HG03280 (cell line): ENCODE measurements at regions not wholly inside any gene's neighbourhood (a gene's known extent, or its start where the extent isn't known, plus 50 kb on each side); places are given as distances from the start of the nearest gene placed in this dataset.

ENCODE experiments used
- ATAC-seq: cut with Tn5 transposase; IDR thresholded peaks from one replicate; pipeline ENCODE4 v1.9.1; 2021; ENCODE audit warnings: mild to moderate bottlenecking, moderate library complexity; ENCODE audit not compliant: unreplicated experiment

DNA sequence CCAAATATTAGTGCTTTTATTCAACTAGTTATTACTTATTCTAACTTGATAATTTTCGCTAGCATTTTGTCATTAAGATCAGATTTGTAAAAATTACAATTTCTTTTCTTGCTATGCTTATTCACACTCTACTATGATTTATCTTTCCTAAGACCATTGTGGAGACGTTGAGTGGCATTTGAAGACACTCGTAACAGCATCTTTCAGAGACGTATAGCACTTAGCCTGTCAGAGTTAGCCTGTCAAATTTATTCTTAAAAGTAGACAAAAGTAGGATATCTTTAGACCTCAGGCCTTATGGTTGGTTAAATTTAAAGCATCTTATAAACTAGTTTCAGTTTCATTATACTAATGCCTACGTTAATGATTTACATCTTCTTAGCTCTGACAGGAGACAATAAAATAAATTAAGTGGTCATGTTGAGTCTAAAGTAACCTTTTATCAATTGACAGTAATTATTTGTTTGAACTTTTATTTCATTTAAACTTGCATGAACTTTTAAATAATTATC lies 1410.1 kb downstream of the MRPL39 start:
- ATAC-seq: no peak

GRCh38 chr21:24188506-24188905 lies 1418.8 kb downstream of the MRPL39 start:
- ATAC-seq: no peak

GRCh38 chr21:24183077-24183476 lies 1424.2 kb downstream of the MRPL39 start:
- ATAC-seq: no peak

DNA sequence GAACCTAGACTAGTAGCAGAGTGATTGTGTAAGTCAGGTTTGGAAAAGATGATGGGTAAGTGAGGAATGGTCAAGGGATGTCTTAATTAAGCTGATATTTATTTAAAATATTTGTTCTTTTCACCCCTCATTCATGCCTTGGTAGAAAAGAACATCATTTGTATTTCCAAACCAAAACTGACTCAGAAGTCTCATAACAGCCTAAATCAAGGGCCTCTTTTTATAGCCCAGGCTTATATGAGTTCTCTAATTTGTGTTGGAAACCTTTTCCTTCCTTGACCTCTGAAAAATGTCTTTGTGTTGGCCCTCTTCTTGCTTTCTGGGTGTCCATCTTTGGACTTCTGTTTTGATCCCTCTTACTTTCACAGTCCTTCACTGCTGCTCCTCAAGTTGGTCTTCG lies 1428.2 kb downstream of the MRPL39 start:
- ATAC-seq: no peak

DNA sequence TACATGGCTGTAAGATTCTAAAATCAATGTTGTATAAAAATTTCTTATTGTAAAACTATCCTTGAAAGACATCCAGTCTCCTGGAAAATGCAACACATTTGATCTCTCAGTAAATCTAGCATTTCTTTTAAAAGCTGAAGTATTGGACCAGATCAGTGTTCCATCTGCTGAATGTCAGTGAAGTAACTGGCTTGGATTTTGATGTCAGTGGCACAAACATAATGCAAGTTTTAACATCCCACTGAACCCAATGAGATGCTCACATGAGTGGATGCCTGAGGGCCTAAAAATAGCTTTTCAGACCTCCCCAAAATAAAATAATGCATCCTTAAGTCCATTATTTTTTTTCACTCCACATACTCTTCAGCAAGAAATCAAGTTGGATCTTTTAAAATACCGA lies 1432.2 kb downstream of the MRPL39 start:
- ATAC-seq: no peak

DNA sequence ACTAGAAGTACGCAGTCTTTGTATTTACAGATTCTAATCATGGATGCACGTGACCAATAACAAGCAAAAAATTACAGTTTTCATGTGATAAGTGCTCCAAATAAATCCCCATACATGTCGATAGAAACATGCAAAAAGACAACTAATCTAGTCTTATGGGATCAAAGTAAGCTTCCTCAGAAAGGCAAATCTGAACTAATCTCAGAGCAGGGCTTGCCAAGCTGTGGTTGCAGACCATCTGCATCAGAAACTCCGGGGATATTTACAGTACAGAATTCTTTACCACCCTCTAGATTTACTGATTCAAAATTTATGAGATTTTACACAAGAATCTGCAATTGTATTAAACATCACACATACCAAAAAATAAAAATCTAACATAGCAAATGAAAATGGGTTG lies 1435.5 kb downstream of the MRPL39 start:
- ATAC-seq: no peak

DNA sequence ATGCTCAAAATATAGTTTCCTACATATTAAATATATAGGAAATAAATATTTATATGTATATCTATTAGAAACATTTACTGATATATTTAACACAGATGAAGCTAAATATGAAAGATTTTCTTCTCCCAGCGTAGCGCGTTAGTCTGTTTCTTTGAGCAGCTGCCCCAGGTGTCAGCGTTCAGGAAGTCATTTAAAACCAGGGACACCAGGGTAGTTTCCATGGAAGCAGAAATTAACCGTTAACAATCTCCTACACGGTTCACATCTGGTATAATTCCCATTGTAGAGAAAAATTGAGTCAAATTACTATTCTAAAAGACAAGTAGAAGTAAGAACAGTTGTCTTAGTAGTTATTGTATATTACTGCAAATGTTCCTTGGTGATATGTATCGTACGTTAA lies 1443.7 kb downstream of the MRPL39 start:
- ATAC-seq: no peak

GRCh38 chr21:24160528-24160927 lies 1446.8 kb downstream of the MRPL39 start:
- ATAC-seq: no peak

- ATAC-seq: no peak
Observed at GRCh38 chr21:24153137-24153536, 1454.1 kb downstream of the MRPL39 start.

DNA sequence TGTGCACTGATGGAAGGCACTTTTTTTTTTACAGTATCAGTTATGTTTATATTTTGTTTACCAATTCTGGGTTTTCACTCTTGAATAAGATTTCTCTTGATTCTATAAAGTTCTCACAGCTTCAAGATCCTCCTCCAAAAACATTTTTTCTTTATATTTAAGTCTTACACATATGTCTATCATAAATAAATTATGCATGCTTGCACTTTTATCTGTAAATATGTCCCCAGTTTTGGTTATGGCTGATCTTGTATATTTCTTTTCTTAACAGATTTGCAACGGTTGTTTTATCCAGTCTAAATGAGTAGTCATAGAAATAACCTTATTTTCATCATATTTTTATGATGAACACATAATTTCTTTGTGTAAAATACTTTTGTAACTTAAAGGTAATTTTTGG lies 1456.5 kb downstream of the MRPL39 start:
- ATAC-seq: no peak

DNA sequence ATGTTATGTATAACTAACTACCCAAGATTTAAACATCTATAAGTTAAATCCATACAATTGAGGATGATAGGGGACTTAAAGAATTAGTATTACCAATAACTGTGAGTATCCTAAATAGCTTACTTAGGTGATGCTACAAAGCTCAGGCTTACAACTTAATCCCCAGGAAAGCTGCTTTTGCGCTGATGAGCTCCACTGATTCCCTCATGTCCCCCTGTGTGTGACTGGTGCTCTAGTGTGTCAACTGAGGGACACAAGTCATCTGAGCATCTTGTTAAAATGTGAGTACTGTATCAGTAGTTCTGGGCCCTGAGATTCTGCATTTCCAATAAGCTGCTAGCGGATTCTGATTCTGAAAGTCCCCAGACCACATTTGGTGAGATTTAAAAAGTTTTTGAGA lies 1458.8 kb downstream of the MRPL39 start:
- no peak for ATAC-seq

GRCh38 chr21:24147674-24148073 lies 1459.6 kb downstream of the MRPL39 start:
- no peak for ATAC-seq

DNA sequence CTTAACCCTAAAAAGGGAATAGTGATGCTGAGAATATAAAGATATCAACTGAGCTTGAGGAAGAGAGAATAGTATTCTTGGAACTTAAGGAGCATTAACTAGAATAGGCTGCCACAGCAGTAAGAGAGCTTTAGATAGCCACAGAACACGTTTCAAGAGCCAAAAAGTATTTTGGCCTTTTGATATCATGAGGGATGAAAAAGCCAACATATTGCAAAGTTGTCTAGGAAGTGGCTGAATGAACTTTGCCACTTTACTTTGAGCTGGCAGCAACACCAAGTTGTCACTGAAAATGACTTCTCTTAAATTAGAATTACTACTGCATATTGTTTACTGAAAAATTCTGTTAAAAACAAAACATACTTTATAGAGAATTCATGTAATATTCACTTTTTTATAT lies 1476.2 kb downstream of the MRPL39 start:
- no peak for ATAC-seq

- no peak for ATAC-seq
Observed at GRCh38 chr21:24127651-24128050, 1479.6 kb downstream of the MRPL39 start.

DNA sequence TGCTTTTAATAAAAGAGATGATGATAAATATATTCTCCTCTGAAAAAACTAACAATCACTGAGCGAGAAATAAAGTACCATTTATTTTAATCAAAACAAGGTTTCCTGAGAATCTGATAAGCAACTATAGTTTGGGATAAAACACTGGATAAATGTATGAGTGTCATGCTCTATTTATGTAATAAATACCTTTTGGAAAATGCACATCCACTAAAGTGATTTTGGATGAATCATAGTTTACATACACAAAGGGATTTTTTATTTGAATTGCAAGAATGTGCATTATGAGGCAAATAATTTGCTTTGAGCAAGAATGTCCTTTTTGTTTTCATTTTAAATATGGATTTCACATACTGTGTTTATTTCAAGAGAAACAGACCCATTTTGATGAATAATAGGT lies 1483.5 kb downstream of the MRPL39 start:
- ATAC-seq: no peak

DNA sequence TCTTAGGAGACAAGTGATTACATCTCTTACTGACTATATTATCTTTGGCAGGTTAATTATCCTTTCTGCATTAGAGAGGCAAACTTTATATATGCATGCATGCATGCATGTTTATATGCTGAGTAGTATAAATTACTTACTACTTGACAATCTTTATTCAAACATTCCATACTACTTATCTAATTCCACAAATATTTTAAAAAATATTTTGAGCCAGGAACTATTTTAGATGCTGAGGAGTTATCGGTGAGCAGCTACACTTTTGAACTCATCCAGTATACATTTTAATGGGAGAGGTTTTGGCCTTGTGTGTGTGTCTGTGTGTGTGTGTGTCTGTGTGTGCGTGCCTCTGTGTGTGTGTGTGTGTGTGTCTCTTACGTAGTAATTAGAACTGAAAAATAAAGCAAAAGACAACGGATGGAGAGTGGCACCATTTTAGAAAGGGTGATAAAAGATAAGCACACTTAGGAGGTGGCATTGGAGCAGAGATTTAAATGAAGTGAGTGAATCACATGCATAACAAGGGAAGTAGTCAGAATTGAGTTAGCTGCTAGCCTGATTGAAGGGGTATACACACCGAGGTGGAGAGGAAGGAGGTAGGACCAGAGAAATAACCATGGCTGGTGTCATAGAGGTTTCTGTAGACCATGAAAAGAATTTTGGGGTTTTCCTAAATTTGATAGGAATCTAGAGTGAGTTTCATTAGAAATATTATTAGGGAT lies 1488.4 kb downstream of the MRPL39 start:
- no peak for ATAC-seq

DNA sequence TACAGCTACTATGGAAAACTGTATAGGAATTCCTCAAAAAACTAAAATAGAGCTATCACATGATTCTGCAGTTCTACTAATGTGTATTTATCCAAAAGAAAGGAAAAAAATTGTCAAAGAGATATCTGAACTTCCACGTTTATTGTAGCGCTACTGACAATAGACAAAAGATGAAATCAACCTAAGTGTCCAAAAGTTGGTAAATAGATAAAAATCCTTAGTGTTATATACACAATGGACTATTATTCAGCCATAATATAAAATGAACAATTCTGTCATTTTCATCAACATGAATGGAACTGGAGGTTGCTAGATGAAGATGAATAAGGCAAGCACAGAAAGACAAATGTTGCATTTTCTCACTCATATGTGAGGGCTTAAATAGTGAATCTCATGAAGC lies 1492.1 kb downstream of the MRPL39 start:
- no peak for ATAC-seq

- ATAC-seq: no peak
Observed at GRCh38 chr21:24112020-24112419, 1495.3 kb downstream of the MRPL39 start.

DNA sequence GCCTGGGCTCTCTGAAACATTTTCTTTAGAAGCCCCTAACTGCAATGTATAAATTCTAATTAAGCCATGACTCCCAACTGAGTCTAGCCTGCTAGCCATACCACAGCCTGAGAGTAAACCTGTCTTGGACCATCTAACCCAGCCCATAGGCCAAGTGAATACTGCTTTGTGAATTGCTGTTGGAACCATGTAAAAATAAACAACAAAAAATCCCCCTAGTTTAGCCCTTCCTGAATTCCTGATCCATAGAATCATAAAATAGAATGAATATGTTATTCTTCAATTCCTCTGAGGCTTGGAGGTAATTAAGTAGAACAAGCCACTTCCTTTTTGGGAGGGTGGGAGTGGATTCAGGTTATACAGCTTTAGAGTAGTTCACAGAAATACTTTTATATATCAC lies 1496.4 kb downstream of the MRPL39 start:
- ATAC-seq: no peak

- no peak for ATAC-seq
Observed at GRCh38 chr21:24097181-24097580, 1510.1 kb downstream of the MRPL39 start.

DNA sequence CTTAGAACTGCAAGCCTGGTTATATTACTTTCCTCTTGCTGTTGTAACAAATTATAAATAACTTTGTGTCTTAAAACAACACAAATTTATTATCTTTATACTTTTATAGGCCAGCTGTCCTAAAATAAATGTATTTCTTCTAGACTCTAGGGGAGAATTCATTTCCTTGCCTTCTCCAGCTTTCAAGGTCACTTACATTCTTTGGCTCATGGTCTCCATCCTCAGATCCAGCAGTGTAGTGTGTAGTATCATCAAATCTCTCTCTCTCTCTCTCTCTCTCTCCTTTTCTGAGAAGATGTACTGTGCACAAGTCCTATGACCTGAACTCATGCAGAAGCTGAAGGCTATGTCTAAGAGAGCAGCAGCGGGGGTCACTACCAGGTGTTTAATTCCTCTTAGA lies 1510.6 kb downstream of the MRPL39 start:
- ATAC-seq: no peak

GRCh38 chr21:24093032-24093431 lies 1514.2 kb downstream of the MRPL39 start:
- ATAC-seq: no peak

- ATAC-seq: no peak
Observed at GRCh38 chr21:24076179-24076578, 1531.1 kb downstream of the MRPL39 start.
